Gastroesophageal sphincter (tissue), 4 donors: ENCODE measurements at regions not wholly inside any gene's neighbourhood (a gene's known extent, or its start where the extent isn't known, plus 50 kb on each side); places are given as distances from the start of the nearest gene placed in this dataset.

Experiments
- ATAC-seq: fragments of 150-250 bp; one replicate; pipeline ENCODE4 v1.9.1; 2016; ENCODE audit warnings: mild to moderate bottlenecking, moderate library complexity
- H3K27ac ChIP-seq, 4 donors: fragments of 200-600 bp; sonication (generic) in 3 of 4; 1 replicate in 3 of 4; 2 replicates in 1 of 4; pipeline ENCODE4 v1.5.1; 2016 to 2019
- H3K27me3 ChIP-seq: fragments of 200-600 bp; sonication (generic); one replicate; pipeline ENCODE4 v1.5.1; 2019
- H3K36me3 ChIP-seq, 2 donors: fragments of 200-600 bp; sonication (generic); one replicate each; pipeline ENCODE4 v1.5.1; 2019; ENCODE audit warnings: control low read depth in 1 of 2
- H3K4me1 ChIP-seq, 3 donors: fragments of 200-600 bp; sonication (generic); 1 replicate in 2 of 3; 2 replicates in 1 of 3; pipeline ENCODE4 v1.5.1; 2016 to 2019; ENCODE audit warnings: control low read depth in 2 of 3
- H3K4me3 ChIP-seq, 2 donors: fragments of 200-600 bp; sonication (generic); one replicate each; pipeline ENCODE4 v1.5.1; 2019; ENCODE audit warnings: mild to moderate bottlenecking in 1 of 2, moderate library complexity in 1 of 2
- H3K9me3 ChIP-seq, 3 donors: fragments of 200-600 bp; sonication (generic); one replicate each; pipeline ENCODE4 v1.5.1; 2017 to 2019; ENCODE audit warnings: control low read depth in 2 of 3
- CTCF ChIP-seq, 4 experiments: fragments of 200-600 bp in 2 of 4; fragments of 450-650 bp in 2 of 4; sonication (generic) in 1 of 4; IDR thresholded peaks; one replicate each; pipeline ENCODE4 v1.5.1; 2017 to 2019; ENCODE audit warnings: antibody characterized with exemption in 4 of 4, mild to moderate bottlenecking in 2 of 4, moderate library complexity in 2 of 4
- EP300 ChIP-seq: sonication (generic); formaldehyde crosslinking; IDR thresholded peaks from one replicate; pipeline ENCODE4 v1.6.1; 2017; ENCODE audit warnings: antibody characterized with exemption, mild to moderate bottlenecking
- POLR2A ChIP-seq, 2 donors: fragments of 450-650 bp; IDR thresholded peaks; one replicate each; pipeline ENCODE4 v1.6.1; 2017; ENCODE audit warnings: antibody characterized with exemption in 2 of 2, mild to moderate bottlenecking in 2 of 2, moderate library complexity in 1 of 2
- POLR2AphosphoS5 ChIP-seq: sonication (generic); formaldehyde crosslinking; IDR thresholded peaks from one replicate; pipeline ENCODE4 v1.6.1; 2017; ENCODE audit warnings: antibody characterized with exemption
- WGBS, 2 donors: methylation state at CpG; one replicate each; pipeline ENCODE4 v1.1.5; 2018; ENCODE audit warnings: low coverage in 1 of 2; 5-methylcytosine and 5-hydroxymethylcytosine counted together

- ATAC-seq, result no peak
- Histone ChIP-seq H3K9me3 (peaks cover 0 to 15% (median 0%) of the 10 kb centered on the region in 3 donors), H3K27me3 (no peaks in the 10 kb centered on the region), H3K27ac (no peak overlapping the region), H3K36me3 (no peaks in the 10 kb centered on the region), H3K4me1 (no peaks in the 10 kb centered on the region), H3K4me3 (no peak overlapping the region)
- 100% methylated on average over 1 to 2 of the region's 5 CpGs for WGBS, 2 donors
- no peak for TF ChIP-seq CTCF (IDR thresholded peaks at IDR 0.05)
- TF ChIP-seq POLR2A (IDR thresholded peaks at IDR 0.05), result no peak
Measured at GRCh38 chr10:130230036-130230435, 93.8 kb downstream of the GLRX3 start.

- no peak for ATAC-seq
- Histone ChIP-seq H3K27ac (no peak overlapping the region), H3K36me3 (no peaks in the 10 kb centered on the region), H3K4me3 (no peak overlapping the region), H3K4me1 (no peaks in the 10 kb centered on the region), H3K27me3 (no peaks in the 10 kb centered on the region), H3K9me3 (peaks cover 0 to 15% (median 0%) of the 10 kb centered on the region in 3 donors)
- no CpG with 5 or more reads among the region's 6 CpGs for WGBS, 2 donors
- no peak for TF ChIP-seq EP300
- TF ChIP-seq POLR2AphosphoS5, result no peak
- no peak for TF ChIP-seq POLR2A (IDR thresholded peaks at IDR 0.05)
- TF ChIP-seq CTCF (IDR thresholded peaks at IDR 0.05), result no peak
Measured at GRCh38 chr10:130230611-130231010, 94.4 kb downstream of the GLRX3 start.

- TF ChIP-seq CTCF (IDR thresholded peaks at IDR 0.05) (no peak), POLR2A (IDR thresholded peaks at IDR 0.05) (no peak), POLR2AphosphoS5 (no peak), EP300 (no peak)
- no peak overlapping the region for H3K4me3 ChIP-seq
- no peak for ATAC-seq
- H3K4me1 ChIP-seq, result no peaks in the 10 kb centered on the region
- no peaks in the 10 kb centered on the region for H3K36me3 ChIP-seq
- WGBS, 2 donors, result 90 to 100% methylated on average over 1 to 2 of the region's 15 CpGs
- H3K27me3 ChIP-seq, result no peaks in the 10 kb centered on the region
- peaks cover 0 to 15% (median 0%) of the 10 kb centered on the region in 3 donors for H3K9me3 ChIP-seq
- no peak overlapping the region for H3K27ac ChIP-seq
Measured at GRCh38 chr10:130231251-130231741, 95.1 kb downstream of the GLRX3 start.

GRCh38 chr10:130232166-130233034 is 96.2 kb downstream of the GLRX3 start:
- Histone ChIP-seq H3K27ac (no peak overlapping the region), H3K27me3 (no peaks in the 10 kb centered on the region), H3K36me3 (no peaks in the 10 kb centered on the region), H3K9me3 (peaks cover 0 to 12% (median 0%) of the 10 kb centered on the region in 3 donors), H3K4me3 (no peak overlapping the region), H3K4me1 (no peaks in the 10 kb centered on the region)
- no peak for TF ChIP-seq POLR2A (IDR thresholded peaks at IDR 0.05)
- TF ChIP-seq POLR2AphosphoS5, result no peak
- TF ChIP-seq EP300, result no peak
- no peak for TF ChIP-seq CTCF (IDR thresholded peaks at IDR 0.05)
- no peak for ATAC-seq
- 71 to 81% methylated on average over 8 to 15 of the region's 28 CpGs for WGBS, 2 donors

- 85% methylated on average over 14 of the region's 14 CpGs; no CpG with 5 or more reads in 1 of the 2 donors for WGBS, 2 donors
Measured at GRCh38 chr10:130233035-130233360, 96.8 kb downstream of the GLRX3 start.

More at GRCh38 chr10:130233035-130233360, 96.8 kb downstream of the GLRX3 start:
- H3K9me3 ChIP-seq, result peaks cover 0 to 9% (median 0%) of the 10 kb centered on the region in 3 donors
- no peak for ATAC-seq
- no peak overlapping the region for H3K4me3 ChIP-seq
- TF ChIP-seq CTCF (IDR thresholded peaks at IDR 0.05) (no peak), POLR2AphosphoS5 (no peak), EP300 (no peak), POLR2A (IDR thresholded peaks at IDR 0.05) (no peak)
- H3K27ac ChIP-seq, result no peak overlapping the region
- H3K36me3 ChIP-seq, result no peaks in the 10 kb centered on the region
- H3K27me3 ChIP-seq, result no peaks in the 10 kb centered on the region
- no peaks in the 10 kb centered on the region for H3K4me1 ChIP-seq
